Tibial artery (tissue), 4 donors: ENCODE measurements at regions not wholly inside any gene's neighbourhood (a gene's known extent, or its start where the extent isn't known, plus 50 kb on each side); places are given as distances from the start of the nearest gene placed in this dataset.

Source experiments
- DNase-seq, 2 donors: peaks; one replicate each; pipeline ENCODE4 v3.0.0-alpha.2; 2019
- H3K27ac ChIP-seq, 2 donors: fragments of 200-600 bp; sonication (generic) in 1 of 2; 1 replicate in 1 of 2; 2 replicates in 1 of 2; pipeline ENCODE4 v1.5.1; 2018 to 2019; ENCODE audit warnings: mild to moderate bottlenecking in 1 of 2
- H3K27me3 ChIP-seq, 2 donors: fragments of 200-600 bp; sonication (generic) in 1 of 2; one replicate each; pipeline versions ENCODE4 v1.5.1 to v1.6.0; 2016 to 2019
- H3K36me3 ChIP-seq, 3 donors: fragments of 200-600 bp; sonication (generic) in 2 of 3; one replicate each; pipeline ENCODE4 v1.5.1; 2016 to 2019; ENCODE audit warnings: mild to moderate bottlenecking in 2 of 3
- H3K4me1 ChIP-seq, 4 donors: fragments of 200-600 bp; sonication (generic) in 2 of 4; 1 replicate in 3 of 4; 2 replicates in 1 of 4; pipeline ENCODE4 v1.5.1; 2016 to 2019
- H3K4me3 ChIP-seq, 2 donors: fragments of 200-600 bp; sonication (generic) in 1 of 2; 1 replicate in 1 of 2; 2 replicates in 1 of 2; pipeline ENCODE4 v1.5.1; 2018 to 2019; ENCODE audit warnings: mild to moderate bottlenecking in 2 of 2
- H3K9me3 ChIP-seq, 3 donors: fragments of 200-600 bp; sonication (generic) in 1 of 3; one replicate each; pipeline ENCODE4 v1.5.1; 2016 to 2019
- CTCF ChIP-seq, 2 experiments: fragments of 200-600 bp in 1 of 2; fragments of 450-650 bp in 1 of 2; IDR thresholded peaks; one replicate each; pipeline ENCODE4 v1.5.1; 2017 to 2019; ENCODE audit warnings: antibody characterized with exemption in 2 of 2, mild to moderate bottlenecking in 1 of 2, moderate library complexity in 1 of 2
- intact Hi-C: fragments of 100-400 bp; cut with DNase I; formaldehyde crosslinking; loops from one replicate; pipeline ENCODE4 v1.15.0; 2023; ENCODE audit warnings: low total_unique reads

DNA sequence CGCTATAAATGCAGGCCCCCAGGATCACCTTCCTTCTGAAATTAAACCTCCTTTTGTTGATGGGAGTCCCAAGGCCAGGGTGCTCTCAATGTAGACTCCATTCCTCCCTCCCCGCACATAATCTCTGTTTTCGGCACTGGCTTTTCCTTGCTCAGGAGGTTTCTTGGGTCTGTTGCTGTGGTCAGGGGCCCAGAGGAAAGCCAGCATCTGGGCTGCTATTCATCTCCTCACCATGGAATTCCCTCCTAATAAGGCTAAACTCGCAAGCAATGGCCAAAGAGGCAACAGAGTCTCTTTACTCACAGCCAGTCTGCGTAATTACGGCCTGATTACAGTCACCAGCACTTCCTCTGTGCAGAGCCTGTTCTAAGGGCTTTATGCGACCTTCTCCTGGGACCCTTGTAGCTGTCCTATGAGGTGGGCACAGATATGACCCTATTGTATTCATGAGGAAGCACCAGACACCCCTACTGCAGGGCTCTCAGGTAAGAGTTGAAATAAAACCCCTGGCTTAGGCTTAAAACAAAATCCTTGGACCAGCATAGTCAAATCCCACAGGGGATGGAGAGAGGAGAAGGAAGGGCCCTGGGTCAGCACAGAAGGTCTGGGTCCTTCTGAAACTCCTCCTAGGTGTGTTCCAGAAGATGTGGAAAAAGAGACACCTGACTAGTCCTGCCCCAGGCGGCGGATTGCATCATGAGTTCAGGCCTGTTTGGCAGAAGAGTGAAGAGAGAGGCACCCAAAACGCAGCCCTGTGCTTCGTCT is 105.0 kb upstream of the SH3BP4 start:
- intact Hi-C loops: no loop called here
- Histone ChIP-seq H3K36me3 (no peaks in the 10 kb centered on the region), H3K9me3 (no peaks in the 10 kb centered on the region), H3K4me1 (peaks cover 0 to 4% (median 0%) of the 10 kb centered on the region in 4 donors), H3K27ac (no peak overlapping the region), H3K4me3 (no peak overlapping the region), H3K27me3 (no peaks in the 10 kb centered on the region)
- no peak for DNase-seq
- TF ChIP-seq CTCF (IDR thresholded peaks at IDR 0.05): no peak

DNA sequence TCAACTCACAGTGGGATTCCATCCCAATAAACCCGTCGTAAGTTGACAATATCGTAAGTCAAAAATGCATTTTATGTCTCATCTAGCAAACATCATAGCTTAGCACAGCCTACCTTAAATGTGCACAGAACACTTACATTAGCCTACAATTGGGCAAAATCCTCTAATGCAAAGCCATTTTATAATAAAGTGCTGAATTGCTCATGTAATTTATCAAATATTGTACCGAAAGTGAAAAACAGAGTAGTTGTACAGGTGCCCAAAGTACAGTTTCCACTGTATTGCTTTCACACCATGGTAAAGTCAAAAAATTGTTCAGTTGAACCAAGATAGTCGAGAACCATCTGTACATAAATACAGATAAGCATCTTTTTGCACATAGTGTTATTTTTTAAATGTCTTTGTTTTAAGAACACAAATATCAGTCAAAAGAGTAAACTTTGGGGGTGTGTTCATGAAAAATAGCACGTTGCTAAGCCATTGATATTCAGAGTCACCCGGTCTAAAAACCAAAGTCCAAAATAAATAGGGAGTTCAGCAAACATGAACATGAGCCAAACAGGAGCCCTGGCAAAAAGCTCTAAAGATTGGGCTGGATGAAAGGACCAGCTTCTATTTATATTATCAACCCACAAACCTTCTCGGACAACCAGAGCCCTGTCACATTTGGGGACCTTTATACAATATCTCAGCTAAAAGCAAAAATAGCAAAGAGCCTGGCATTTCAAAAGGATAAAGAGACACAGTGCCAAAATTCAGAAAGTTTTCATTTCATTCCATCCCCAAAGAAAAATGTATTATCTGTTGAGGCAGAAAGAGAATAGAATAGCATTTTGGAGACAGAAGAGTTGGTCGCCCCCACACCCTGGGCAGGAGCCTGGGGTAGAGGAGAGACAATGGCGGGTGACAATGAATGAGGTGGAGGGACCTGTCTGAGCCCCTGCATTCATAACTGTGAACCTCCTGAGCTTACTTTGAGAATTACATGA is 105.9 kb upstream of the SH3BP4 start:
- peaks cover 0 to 11% (median 2%) of the 10 kb centered on the region in 4 donors for H3K4me1 ChIP-seq
- H3K27me3 ChIP-seq: no peaks in the 10 kb centered on the region
- no peak for DNase-seq
- no peak for TF ChIP-seq CTCF (IDR thresholded peaks at IDR 0.05)
- H3K9me3 ChIP-seq: no peaks in the 10 kb centered on the region
- no peaks in the 10 kb centered on the region for H3K36me3 ChIP-seq
- no peak overlapping the region for H3K4me3 ChIP-seq
- H3K27ac ChIP-seq: no peak overlapping the region
- intact Hi-C loops: no loop called here

GRCh38 chr2:234843411-234843810 is 108.4 kb upstream of the SH3BP4 start:
- Histone ChIP-seq H3K9me3 (no peaks in the 10 kb centered on the region), H3K4me1 (peaks cover 0 to 24% (median 11%) of the 10 kb centered on the region in 4 donors), H3K27me3 (no peaks in the 10 kb centered on the region), H3K36me3 (no peaks in the 10 kb centered on the region), H3K4me3 (no peak overlapping the region), H3K27ac (no peak overlapping the region)
- TF ChIP-seq CTCF (IDR thresholded peaks at IDR 0.05): no peak
- DNase-seq: no peak
- intact Hi-C loops: no loop called here

DNA sequence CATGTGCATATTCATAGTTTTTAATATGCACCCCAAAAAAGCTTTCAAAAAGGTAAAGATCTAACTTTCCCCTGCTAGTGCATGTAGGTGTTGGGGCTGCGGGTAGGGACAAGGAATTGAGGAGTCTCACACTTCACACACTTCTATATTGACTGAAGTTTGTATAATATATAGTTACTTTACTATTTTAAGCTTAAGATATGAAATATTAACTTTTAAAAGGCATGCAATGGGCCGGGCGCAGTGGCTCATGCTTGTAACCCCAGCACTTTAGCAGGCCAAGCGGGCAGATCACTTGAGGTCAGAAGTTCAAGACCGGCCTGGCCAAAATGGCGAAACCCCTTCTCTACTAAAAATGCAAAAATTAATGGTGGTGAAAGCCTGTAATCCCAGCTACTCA is 109.1 kb upstream of the SH3BP4 start:
- Histone ChIP-seq H3K36me3 (no peaks in the 10 kb centered on the region), H3K4me3 (no peak overlapping the region), H3K27ac (no peak overlapping the region), H3K9me3 (no peaks in the 10 kb centered on the region), H3K27me3 (no peaks in the 10 kb centered on the region), H3K4me1 (peaks cover 0 to 24% (median 11%) of the 10 kb centered on the region in 4 donors)
- no peak for DNase-seq
- intact Hi-C loops: no loop called here
- TF ChIP-seq CTCF (IDR thresholded peaks at IDR 0.05): no peak

GRCh38 chr2:234841321-234842015 is 110.3 kb upstream of the SH3BP4 start:
- Histone ChIP-seq H3K4me1 (peaks cover 0 to 24% (median 11%) of the 10 kb centered on the region in 4 donors), H3K27ac (no peak overlapping the region), H3K27me3 (no peaks in the 10 kb centered on the region), H3K36me3 (no peaks in the 10 kb centered on the region), H3K4me3 (no peak overlapping the region), H3K9me3 (no peaks in the 10 kb centered on the region)
- no peak for DNase-seq
- TF ChIP-seq CTCF (IDR thresholded peaks at IDR 0.05): no peak
- intact Hi-C loops: no loop called here
